Stimulated activated memory B cell treated with anti-CD40 and anti-IgM and Interleukin-4, amounts not matched to agents 10 μg/mL and 1 μg/mL and 100 μg/mL, for 72 hours (primary cell): ENCODE measurements at regions not wholly inside any gene's neighbourhood (a gene's known extent, or its start where the extent isn't known, plus 50 kb on each side); places are given as distances from the start of the nearest gene placed in this dataset.

Experiments used
- ATAC-seq: fragments of 150-1000 bp; cut with Tn5 transposase; 2 replicates; pipeline ENCODE4 v1.10.0; 2021
- H3K27ac Mint-ChIP-seq: one replicate; pipeline ENCODE4 v1.8.0; 2022; ENCODE audit warnings: mild to moderate bottlenecking, mixed read lengths
- H3K27me3 Mint-ChIP-seq: one replicate; pipeline ENCODE4 v1.8.0; 2022; ENCODE audit warnings: mixed read lengths
- H3K36me3 Mint-ChIP-seq: one replicate; pipeline ENCODE4 v1.8.0; 2022; ENCODE audit warnings: mixed read lengths
- H3K4me1 Mint-ChIP-seq: one replicate; pipeline ENCODE4 v1.8.0; 2022; ENCODE audit warnings: mixed read lengths
- H3K4me3 Mint-ChIP-seq: one replicate; pipeline ENCODE4 v1.8.0; 2022; ENCODE audit warnings: mild to moderate bottlenecking, moderate library complexity, mixed read lengths
- H3K9me3 Mint-ChIP-seq: one replicate; pipeline ENCODE4 v1.8.0; 2022; ENCODE audit warnings: mixed read lengths

DNA sequence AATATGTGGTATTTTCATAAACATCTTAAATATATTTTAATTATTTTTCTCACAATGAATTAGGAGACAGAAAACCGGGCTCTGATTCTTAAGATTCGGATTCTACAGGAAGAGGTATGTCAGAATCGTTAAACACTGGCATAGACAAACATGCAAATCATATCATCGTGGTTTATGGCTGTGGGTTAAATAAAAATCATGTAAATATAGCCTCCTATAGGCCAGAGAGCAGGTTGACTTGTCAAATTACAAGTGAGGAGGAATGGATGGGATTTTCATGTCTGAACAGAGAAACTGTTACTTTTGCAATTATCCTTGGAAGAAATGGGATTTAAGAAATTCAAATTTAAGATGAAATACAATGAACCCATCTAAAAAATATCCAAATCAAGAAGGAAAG is 74.9 kb upstream of the BCAT1 start:
- Mint-ChIP-seq H3K27me3 (no peaks in the 10 kb centered on the region), H3K4me3 (no peak overlapping the region), H3K9me3 (no peaks in the 10 kb centered on the region), H3K4me1 (peaks cover 26% of the 10 kb centered on the region), H3K27ac (no peak overlapping the region), H3K36me3 (peaks cover 4% of the 10 kb centered on the region)
- no peak for ATAC-seq

DNA sequence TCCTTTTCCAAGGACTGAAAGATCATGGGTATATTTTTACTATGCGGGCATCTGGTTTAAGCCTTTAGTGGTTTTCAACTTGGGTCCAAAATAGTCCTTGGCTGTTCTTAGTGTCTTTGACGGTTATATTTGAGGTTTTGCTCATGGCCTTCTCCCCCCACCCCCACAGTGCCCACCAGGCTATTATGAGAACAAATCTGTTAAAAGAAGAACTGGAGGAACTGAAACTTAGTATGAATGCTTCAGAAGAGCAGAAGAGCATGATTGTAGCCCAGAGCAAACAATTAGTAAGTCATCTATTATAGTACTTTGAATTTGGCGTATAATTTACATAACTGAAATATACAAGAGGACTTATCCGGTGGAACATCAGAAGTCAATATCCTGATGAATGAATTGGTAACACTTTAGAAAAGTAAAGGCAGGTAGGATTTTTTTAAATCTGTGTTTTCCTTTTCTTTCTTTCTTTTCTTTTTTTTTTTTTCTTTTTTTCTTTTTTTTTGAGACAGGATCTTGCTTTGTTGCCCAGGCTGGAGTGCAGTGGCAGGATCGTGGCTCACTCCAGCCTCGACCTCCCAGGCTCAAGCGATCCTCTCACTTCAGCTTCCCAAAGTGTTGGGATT is 71.8 kb upstream of the BCAT1 start:
- peaks cover 5% of the 10 kb centered on the region for H3K36me3 Mint-ChIP-seq

DNA sequence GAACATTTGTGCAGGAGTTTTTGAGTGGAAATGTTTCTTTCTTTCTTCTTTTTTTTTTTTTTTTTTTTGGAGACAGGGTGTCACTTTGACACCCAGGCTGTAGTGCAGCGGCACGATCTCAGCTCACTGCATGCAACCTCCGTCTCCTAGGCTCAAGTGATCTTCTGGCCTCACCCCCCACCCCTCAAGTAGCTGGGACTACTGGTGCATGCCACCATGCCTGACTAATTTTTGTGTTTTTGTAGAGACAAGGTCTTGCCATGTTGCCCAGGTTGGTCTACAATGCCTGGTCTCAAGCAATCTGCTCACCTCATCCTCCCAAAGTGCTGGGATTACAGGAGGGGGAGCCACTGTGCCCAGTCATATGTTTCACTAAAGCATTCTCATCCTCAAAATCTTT is 69.2 kb upstream of the BCAT1 start:
- Mint-ChIP-seq H3K4me1 (peaks cover 43% of the 10 kb centered on the region), H3K27ac (no peak overlapping the region), H3K9me3 (no peaks in the 10 kb centered on the region), H3K4me3 (no peak overlapping the region), H3K36me3 (peaks cover 5% of the 10 kb centered on the region), H3K27me3 (no peaks in the 10 kb centered on the region)
- ATAC-seq, result no peak

More for the DNA sequence above, 71.8 kb upstream of the BCAT1 start:
- Mint-ChIP-seq H3K4me1 (peaks cover 37% of the 10 kb centered on the region), H3K27me3 (no peaks in the 10 kb centered on the region), H3K27ac (peak overlapping the region; percentile 74), H3K4me3 (peak overlapping the region; percentile 25), H3K9me3 (no peaks in the 10 kb centered on the region)
- peak; percentile 93 for ATAC-seq

DNA sequence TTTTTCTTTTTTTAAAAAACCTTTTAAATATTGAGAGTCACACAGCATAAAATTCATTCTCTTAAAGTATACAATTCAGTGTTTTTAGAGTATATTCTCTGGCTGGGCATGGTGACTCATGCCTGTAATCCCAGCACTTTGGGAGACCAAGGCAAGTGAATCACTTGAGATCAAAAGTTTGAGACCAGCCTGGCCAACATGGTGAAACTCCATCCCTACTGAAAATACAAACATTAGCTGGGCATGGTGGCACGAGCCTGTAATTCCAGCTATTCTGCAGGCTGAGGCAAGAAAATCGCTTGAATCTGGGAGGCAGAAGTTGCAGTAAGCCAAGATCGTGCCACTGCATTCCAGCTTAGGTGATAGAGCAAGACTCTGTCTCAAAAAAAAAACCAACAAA is 68.4 kb upstream of the BCAT1 start:
- Mint-ChIP-seq H3K27me3 (no peaks in the 10 kb centered on the region), H3K27ac (no peak overlapping the region), H3K36me3 (peaks cover 5% of the 10 kb centered on the region), H3K4me3 (no peak overlapping the region), H3K9me3 (no peaks in the 10 kb centered on the region), H3K4me1 (peaks cover 43% of the 10 kb centered on the region)
- ATAC-seq, result no peak

DNA sequence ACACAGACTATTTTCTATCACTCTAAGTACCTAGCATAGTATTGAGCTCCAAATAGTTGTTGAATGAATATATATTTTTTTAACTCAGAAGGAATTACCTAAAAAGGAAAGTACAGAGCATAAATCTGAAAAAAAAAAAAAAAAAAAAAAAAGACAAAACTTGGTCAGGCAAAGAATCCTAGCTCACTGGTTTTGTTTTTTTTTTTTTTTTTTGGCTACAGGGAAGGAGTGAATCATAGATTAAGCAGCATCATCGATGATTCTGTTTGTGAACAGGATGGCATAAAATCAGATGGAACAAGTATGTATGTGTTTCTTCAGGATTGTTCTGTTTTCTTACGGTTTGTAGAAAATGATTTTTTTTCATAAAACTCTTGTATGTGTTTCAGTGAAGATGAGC is 66.1 kb upstream of the BCAT1 start:
- no peak overlapping the region for H3K4me3 Mint-ChIP-seq
- peaks cover 5% of the 10 kb centered on the region for H3K36me3 Mint-ChIP-seq

DNA sequence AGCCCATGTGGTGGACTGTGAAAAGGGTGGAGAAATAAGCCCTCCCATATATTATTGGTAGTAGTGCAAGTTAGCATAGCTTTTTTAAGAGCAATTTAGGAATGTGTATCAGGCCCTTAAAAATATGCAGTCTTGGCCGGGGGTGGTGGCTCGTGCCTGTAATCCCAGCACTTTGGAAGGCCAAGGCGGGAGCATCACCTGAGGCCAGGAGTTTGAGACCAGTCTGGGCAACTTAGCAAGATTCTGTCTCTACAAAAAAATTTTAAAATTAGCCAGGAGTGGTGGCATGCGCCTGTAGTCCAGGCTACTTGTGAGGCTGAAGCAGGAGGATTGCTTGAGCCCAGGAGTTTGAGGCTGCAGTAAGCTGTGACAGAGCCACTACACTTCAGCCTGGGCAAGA is 64.2 kb upstream of the BCAT1 start:
- Mint-ChIP-seq H3K36me3 (no peaks in the 10 kb centered on the region), H3K4me1 (peaks cover 17% of the 10 kb centered on the region), H3K9me3 (no peaks in the 10 kb centered on the region), H3K27ac (no peak overlapping the region), H3K27me3 (no peaks in the 10 kb centered on the region), H3K4me3 (no peak overlapping the region)
- no peak for ATAC-seq

More for the DNA sequence above, 66.1 kb upstream of the BCAT1 start:
- Mint-ChIP-seq H3K27ac (no peak overlapping the region), H3K4me1 (peaks cover 27% of the 10 kb centered on the region), H3K9me3 (no peaks in the 10 kb centered on the region), H3K27me3 (no peaks in the 10 kb centered on the region)
- no peak for ATAC-seq

DNA sequence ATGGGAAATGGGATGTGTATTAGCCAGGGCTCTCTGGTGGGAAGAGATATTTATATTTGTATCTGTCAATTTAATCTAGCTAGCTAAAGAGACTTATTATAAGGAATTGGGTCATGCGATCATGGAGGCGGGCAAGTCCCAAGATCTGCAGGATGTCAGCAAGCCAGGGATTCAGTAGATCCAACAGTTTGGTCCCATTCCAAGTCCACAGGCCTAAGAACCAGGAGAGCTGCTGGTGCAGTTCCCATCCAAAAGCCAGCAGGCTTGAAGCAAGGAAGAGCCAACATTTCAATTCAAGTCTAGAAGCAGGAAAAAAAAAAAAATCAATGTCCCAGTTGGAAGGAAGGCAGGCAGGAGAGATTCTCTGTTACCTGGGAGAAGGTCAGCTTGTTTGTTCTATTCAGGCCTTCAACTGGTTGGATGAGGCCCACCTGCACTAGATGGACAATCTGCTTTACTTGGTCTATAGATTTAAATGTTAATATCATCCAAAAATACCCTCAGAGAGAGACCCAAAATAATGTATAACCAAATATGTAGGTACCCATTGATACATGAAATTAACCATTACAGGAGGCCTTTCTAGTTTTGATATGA is 60.7 kb upstream of the BCAT1 start:
- Mint-ChIP-seq H3K27me3 (no peaks in the 10 kb centered on the region), H3K27ac (peak overlapping the region; percentile 49), H3K9me3 (no peaks in the 10 kb centered on the region), H3K4me3 (no peak overlapping the region), H3K36me3 (no peaks in the 10 kb centered on the region), H3K4me1 (peaks cover 34% of the 10 kb centered on the region)
- ATAC-seq, result no peak

DNA sequence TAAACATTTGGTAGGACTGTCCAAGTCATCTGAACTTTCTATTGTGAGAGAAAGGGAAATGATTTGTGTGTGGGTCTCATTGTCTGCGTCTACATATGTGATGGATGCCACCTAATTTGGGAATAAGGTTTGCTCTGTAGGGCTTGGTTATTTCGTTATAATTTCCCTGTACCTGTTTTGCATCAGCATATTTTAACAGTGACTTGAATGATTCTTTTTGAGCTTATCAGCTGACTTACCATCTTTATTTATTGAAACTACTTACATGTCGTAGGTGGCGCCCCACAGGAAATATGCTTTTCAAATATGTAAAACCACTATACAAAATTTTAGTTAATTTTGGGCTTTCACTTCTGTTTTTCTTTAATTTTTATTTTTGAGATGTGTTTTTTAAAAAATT is 56.5 kb upstream of the BCAT1 start:
- Mint-ChIP-seq H3K4me3 (no peak overlapping the region), H3K4me1 (peaks cover 56% of the 10 kb centered on the region)

DNA sequence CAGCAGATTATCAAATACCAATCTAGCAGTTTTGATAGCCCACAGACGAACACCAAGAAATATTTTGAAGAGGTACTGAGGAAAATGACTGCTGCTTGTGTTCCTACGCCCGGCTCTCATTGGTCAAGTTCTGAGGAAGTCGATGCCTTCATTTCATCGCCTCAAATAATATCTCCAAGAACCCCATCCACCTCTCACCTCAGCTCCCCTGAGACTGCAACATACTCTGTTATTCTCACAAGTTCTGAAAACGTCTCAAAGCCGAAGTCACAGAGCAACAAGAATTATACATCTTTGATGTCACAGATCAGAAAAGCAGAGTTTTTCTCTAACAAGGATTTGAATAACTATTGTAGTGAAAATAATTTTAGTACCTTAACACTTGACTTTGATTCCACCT is 55.5 kb upstream of the BCAT1 start:
- no peaks in the 10 kb centered on the region for H3K36me3 Mint-ChIP-seq
- peak overlapping the region; percentile 46 for H3K4me3 Mint-ChIP-seq
- no peaks in the 10 kb centered on the region for H3K27me3 Mint-ChIP-seq
- H3K4me1 Mint-ChIP-seq, result peaks cover 53% of the 10 kb centered on the region
- H3K27ac Mint-ChIP-seq, result peak overlapping the region; percentile 77
- ATAC-seq, result peak; percentile 37
- no peaks in the 10 kb centered on the region for H3K9me3 Mint-ChIP-seq

More for the DNA sequence above, 56.5 kb upstream of the BCAT1 start:
- Mint-ChIP-seq H3K27ac (peak overlapping the region; percentile 77), H3K27me3 (no peaks in the 10 kb centered on the region), H3K36me3 (no peaks in the 10 kb centered on the region), H3K9me3 (no peaks in the 10 kb centered on the region)
- ATAC-seq, result peak; percentile 73

DNA sequence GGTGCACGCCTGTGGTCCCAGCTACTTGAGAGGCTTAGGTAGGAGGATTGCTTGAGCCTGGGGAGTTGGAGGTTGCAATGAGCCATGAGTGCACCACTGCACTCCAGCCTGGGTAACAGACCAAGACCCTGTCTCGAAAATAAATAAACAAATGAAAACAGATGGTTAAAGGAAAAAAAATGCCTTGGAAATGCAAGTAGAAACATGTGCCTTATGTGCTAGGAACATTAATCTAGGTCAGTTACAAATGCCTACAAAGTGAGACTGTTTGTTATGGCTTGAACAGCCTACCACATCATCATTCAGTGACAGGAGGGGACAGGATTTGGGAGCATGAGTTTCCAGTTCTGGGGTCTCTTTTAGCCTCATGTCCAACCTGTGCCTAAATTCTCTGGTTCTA is 52.4 kb upstream of the BCAT1 start:
- ATAC-seq, result no peak
- no peaks in the 10 kb centered on the region for H3K27me3 Mint-ChIP-seq
- H3K4me1 Mint-ChIP-seq, result peaks cover 73% of the 10 kb centered on the region
- peak overlapping the region; percentile 58 for H3K27ac Mint-ChIP-seq
- H3K4me3 Mint-ChIP-seq, result no peak overlapping the region
- H3K9me3 Mint-ChIP-seq, result no peaks in the 10 kb centered on the region
- H3K36me3 Mint-ChIP-seq, result no peaks in the 10 kb centered on the region
